Cardiac fibroblast (primary cell): ENCODE measurements at regions not wholly inside any gene's neighbourhood (a gene's known extent, or its start where the extent isn't known, plus 50 kb on each side); places are given as distances from the start of the nearest gene placed in this dataset.

Experiments used
- DNase-seq, 2 donors: peaks; one replicate each; pipeline versions ENCODE4 v3.0.0 to v3.0.0-alpha.2; 2010; ENCODE audit warnings: low read depth in 2 of 2
- H3K4me3 ChIP-seq, 2 donors: replicated peaks in 1 of 2; 1 replicate in 1 of 2; 2 replicates in 1 of 2; pipeline ENCODE4 v1.5.1; 2011; ENCODE audit warnings: low read depth in 2 of 2, low read length in 2 of 2, mild to moderate bottlenecking in 2 of 2, moderate library complexity in 1 of 2
- CTCF ChIP-seq: IDR thresholded peaks from one replicate; pipeline ENCODE4 v1.5.1; 2011; ENCODE audit warnings: low read depth, mild to moderate bottlenecking, low read length, inconsistent platforms

- no peak for DNase-seq
- H3K4me3 ChIP-seq, result no peak overlapping the region
- TF ChIP-seq CTCF, result no peak
Measured at GRCh38 chr3:157981819-157982218, 124.4 kb downstream of the SHOX2 start.

DNA sequence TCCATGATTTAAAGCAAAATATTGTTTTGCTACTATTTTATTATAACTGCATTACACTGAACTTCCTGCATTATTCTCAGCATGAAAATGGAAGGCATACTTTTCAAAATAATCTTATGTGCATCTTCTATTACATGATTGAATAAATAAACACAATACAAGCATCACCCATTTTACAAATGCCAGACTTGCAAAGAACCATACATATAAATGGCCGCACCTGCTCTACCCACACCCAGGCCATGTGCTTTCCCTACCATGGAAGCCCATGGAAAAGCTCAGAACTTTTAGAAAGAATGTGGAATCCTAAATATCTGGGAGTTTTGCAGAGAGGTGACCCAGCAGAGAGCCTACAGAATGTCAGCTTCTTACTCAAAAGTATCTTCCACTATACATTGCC lies 127.2 kb downstream of the SHOX2 start:
- no peak for DNase-seq
- no peak for TF ChIP-seq CTCF
- H3K4me3 ChIP-seq, result no peak overlapping the region

- H3K4me3 ChIP-seq, result no peak overlapping the region
- TF ChIP-seq CTCF, result no peak
- no peak for DNase-seq
Measured at GRCh38 chr3:157961665-157962064, 144.6 kb downstream of the SHOX2 start.

DNA sequence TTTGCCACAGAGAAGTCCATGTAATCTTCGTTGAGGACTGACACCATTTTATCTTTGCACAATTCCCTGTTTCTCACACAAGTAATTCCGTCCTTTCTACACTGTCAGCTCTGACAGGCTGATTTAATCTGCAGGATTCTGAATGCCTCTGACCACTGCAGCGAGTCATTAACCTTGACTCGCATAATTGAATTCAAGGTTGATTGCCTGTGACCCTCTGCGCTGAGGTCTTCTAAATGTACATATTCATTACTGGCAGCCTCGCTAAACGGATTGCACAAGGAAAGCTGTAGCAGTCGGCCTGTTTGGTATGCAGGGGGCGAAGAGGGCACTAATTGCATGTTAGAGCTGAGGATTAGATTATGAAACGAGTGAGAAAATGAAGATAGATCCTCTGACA lies 147.8 kb downstream of the SHOX2 start:
- TF ChIP-seq CTCF, result no peak
- H3K4me3 ChIP-seq, result no peak overlapping the region
- no peak for DNase-seq

DNA sequence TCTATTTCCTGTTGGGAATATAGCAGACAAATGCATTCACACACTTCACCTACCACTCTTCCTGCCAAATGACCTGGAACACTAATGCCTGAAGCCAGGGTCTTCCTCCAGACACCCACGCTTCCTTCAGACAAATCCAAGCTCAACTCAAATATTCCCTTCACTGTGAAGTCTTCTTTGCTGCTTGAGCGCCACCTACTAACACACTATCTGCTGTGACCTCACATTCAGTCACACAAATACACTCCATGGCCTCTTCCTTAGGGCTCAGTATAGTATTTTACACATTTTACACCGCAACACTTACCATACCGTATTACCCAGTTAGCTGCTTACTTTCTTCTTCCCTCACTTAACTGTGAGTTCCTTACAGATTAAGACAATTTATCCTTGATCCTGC lies 149.4 kb downstream of the SHOX2 start:
- H3K4me3 ChIP-seq, result no peak overlapping the region
- TF ChIP-seq CTCF, result no peak
- no peak for DNase-seq

- H3K4me3 ChIP-seq, result no peak overlapping the region
- no peak for TF ChIP-seq CTCF
- no peak for DNase-seq
Measured at GRCh38 chr3:157956176-157956575, 150.0 kb downstream of the SHOX2 start.

DNA sequence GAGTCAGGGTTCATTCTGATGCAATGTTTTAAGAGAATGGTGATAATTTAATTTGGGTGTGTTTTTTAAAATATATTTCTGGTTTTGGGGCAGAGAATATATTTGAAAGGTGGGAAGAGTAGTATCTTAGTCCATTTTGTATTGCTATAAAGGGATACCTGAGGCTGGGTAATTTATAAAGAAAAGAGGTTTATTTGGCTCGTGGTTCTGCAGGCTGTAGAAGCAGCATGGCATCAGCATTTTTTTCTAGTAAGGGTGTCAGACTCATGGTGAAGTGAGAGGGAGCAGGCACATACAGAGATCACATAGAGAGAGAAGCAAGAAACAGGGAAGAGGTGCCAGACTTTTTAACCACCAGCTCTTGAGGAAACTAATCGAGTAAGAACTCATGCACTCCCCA lies 152.7 kb downstream of the SHOX2 start:
- H3K4me3 ChIP-seq, result no peak overlapping the region
- DNase-seq, result no peak
- no peak for TF ChIP-seq CTCF
